ENCODE measurements at regions not wholly inside any gene's neighbourhood (a gene's known extent, or its start where the extent isn't known, plus 50 kb on each side); places are given as distances from the start of the nearest gene placed in this dataset.

DNA sequence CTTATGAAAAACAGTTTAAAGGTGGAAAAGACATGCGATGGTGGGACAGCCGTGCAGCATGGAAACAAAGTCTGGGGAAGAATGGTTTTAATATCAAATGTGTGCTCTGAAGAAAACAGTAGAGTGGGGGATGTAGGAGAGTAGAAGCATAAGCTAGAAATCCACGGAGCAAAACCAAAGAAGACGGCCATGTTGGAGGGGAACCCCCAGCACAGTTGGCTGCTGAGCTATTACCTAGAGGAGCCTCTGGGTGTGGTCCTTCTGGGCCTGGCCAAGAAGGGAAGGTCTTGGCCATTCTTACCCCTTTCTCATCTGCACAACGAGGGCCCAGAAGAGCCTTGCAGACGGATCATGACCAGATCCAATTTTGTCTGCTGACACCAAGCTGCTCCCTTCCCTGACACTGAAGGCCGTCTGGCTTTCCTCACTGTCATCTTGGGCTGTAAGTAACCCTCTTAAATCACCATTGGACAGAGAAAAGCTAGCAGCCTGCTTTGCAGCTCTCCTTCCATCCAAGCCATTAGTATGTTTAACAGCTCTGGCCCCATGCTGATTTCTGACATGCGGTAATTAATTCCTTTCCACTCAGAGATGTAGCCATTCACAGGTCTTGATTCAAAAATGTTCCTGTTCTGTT is 189.5 kb downstream of the SEC61B start:
- Histone ChIP-seq H3K4me3 (ENCODE audit: low read length) (no peak overlapping the region), H3K79me2 (ENCODE audit: control insufficient read depth, low read length) (no peaks in the 10 kb centered on the region), H3F3A (ENCODE audit: control insufficient read depth, insufficient read depth) (no peaks in the 10 kb centered on the region), H3K9me3 (ENCODE audit: control insufficient read depth, insufficient read depth, low read length) (no peaks in the 10 kb centered on the region), H3K27ac (ENCODE audit: low read depth, low read length) (no peak overlapping the region), H4K20me1 (ENCODE audit: control insufficient read depth, insufficient read depth, low read depth, low read length) (no peaks in the 10 kb centered on the region), H3K4me1 (ENCODE audit: control insufficient read depth, low read length) (no peaks in the 10 kb centered on the region), H3K9me2 (replicated peaks; ENCODE audit: control insufficient read depth, low read length) (no peaks in the 10 kb centered on the region), H3K27me3 (ENCODE audit: control insufficient read depth, low read length) (no peaks in the 10 kb centered on the region), H3K4me2 (ENCODE audit: low read length) (no peak overlapping the region), H3K36me3 (ENCODE audit: control insufficient read depth, low read length) (no peaks in the 10 kb centered on the region)
- TF ChIP-seq, protein P1, sequence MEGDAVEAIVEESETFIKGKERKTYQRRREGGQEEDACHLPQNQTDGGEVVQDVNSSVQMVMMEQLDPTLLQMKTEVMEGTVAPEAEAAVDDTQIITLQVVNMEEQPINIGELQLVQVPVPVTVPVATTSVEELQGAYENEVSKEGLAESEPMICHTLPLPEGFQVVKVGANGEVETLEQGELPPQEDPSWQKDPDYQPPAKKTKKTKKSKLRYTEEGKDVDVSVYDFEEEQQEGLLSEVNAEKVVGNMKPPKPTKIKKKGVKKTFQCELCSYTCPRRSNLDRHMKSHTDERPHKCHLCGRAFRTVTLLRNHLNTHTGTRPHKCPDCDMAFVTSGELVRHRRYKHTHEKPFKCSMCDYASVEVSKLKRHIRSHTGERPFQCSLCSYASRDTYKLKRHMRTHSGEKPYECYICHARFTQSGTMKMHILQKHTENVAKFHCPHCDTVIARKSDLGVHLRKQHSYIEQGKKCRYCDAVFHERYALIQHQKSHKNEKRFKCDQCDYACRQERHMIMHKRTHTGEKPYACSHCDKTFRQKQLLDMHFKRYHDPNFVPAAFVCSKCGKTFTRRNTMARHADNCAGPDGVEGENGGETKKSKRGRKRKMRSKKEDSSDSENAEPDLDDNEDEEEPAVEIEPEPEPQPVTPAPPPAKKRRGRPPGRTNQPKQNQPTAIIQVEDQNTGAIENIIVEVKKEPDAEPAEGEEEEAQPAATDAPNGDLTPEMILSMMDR (IDR thresholded peaks at IDR 0.05; ENCODE audit: low read depth, low read length, poor library complexity, severe bottlenecking) = no peak
- TF ChIP-seq EZH2phosphoT487 (IDR thresholded peaks at IDR 0.05; ENCODE audit: borderline replicate concordance, low read length) = no peak

DNA sequence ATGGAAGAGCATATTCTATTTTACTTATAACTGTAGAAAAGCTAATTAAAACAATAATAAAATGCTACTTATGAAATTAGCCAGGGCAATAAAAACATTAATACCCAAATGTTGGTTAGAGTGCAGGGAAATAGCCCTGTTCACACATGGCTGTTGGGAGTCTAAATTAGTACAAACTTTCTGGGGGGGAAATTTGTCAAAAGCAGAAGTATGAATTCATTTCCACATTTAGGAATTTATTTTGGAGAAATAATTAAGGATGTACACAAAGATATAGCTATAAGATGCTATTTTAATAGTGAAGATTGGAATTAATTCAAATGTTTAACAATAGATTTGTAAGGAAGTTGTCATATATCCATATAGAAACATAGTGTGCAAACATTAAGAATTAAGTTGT is 190.5 kb downstream of the SEC61B start:
- TF ChIP-seq EZH2phosphoT487 (IDR thresholded peaks at IDR 0.05; ENCODE audit: borderline replicate concordance, low read length) = no peak
- TF ChIP-seq, protein P1 (IDR thresholded peaks at IDR 0.05; ENCODE audit: low read depth, low read length, poor library complexity, severe bottlenecking) = no peak

DNA sequence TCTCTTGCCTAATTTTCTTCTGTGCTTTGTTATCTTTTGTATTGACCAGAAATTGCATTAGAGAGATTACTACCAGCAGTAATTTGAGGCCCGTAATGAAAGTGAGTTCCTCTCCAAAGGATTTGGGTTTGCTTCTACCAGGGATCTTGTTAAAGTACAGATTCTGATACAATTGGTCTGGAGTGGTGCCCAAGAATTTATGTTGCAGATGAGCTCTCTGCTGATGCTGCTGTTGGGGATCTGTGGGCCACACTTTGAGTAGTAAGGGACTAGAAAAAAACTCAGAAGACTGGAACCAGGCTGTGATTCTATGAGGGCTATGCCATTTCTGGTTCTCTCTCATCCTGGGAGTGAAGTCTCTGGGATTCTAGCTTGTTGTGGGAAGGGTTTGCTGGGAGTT is 192.2 kb downstream of the SEC61B start:
- Histone ChIP-seq H3K4me3 (ENCODE audit: low read length) (no peak overlapping the region), H3K36me3 (ENCODE audit: control insufficient read depth, low read length) (no peaks in the 10 kb centered on the region), H3K9me3 (ENCODE audit: control insufficient read depth, insufficient read depth, low read length) (no peaks in the 10 kb centered on the region), H3K79me2 (ENCODE audit: control insufficient read depth, low read length) (no peaks in the 10 kb centered on the region), H3K4me1 (ENCODE audit: control insufficient read depth, low read length) (no peaks in the 10 kb centered on the region), H3K9me2 (replicated peaks; ENCODE audit: control insufficient read depth, low read length) (no peaks in the 10 kb centered on the region), H3F3A (ENCODE audit: control insufficient read depth, insufficient read depth) (no peaks in the 10 kb centered on the region), H4K20me1 (ENCODE audit: control insufficient read depth, insufficient read depth, low read depth, low read length) (no peaks in the 10 kb centered on the region), H3K27me3 (ENCODE audit: control insufficient read depth, low read length) (peaks cover 5% of the 10 kb centered on the region; the same call in 1 of the 2 replicates), H3K4me2 (ENCODE audit: low read length) (no peak overlapping the region), H3K27ac (ENCODE audit: low read depth, low read length) (no peak overlapping the region)
- TF ChIP-seq, protein P1 (IDR thresholded peaks at IDR 0.05; ENCODE audit: low read depth, low read length, poor library complexity, severe bottlenecking) = no peak
- TF ChIP-seq EZH2phosphoT487 (IDR thresholded peaks at IDR 0.05; ENCODE audit: borderline replicate concordance, low read length) = no peak

More for the DNA sequence above, 190.5 kb downstream of the SEC61B start:
- Histone ChIP-seq H3K79me2 (ENCODE audit: control insufficient read depth, low read length) (no peaks in the 10 kb centered on the region), H3K4me1 (ENCODE audit: control insufficient read depth, low read length) (no peaks in the 10 kb centered on the region), H4K20me1 (ENCODE audit: control insufficient read depth, insufficient read depth, low read depth, low read length) (no peaks in the 10 kb centered on the region), H3F3A (ENCODE audit: control insufficient read depth, insufficient read depth) (no peaks in the 10 kb centered on the region), H3K9me3 (ENCODE audit: control insufficient read depth, insufficient read depth, low read length) (no peaks in the 10 kb centered on the region), H3K27ac (ENCODE audit: low read depth, low read length) (no peak overlapping the region), H3K4me3 (ENCODE audit: low read length) (no peak overlapping the region), H3K27me3 (ENCODE audit: control insufficient read depth, low read length) (peaks cover 5% of the 10 kb centered on the region; the same call in 1 of the 2 replicates), H3K36me3 (ENCODE audit: control insufficient read depth, low read length) (no peaks in the 10 kb centered on the region), H3K4me2 (ENCODE audit: low read length) (no peak overlapping the region), H3K9me2 (replicated peaks; ENCODE audit: control insufficient read depth, low read length) (no peaks in the 10 kb centered on the region)

All from DOHH2 (cell line).